Fibroblast of villous mesenchyme (primary cell): ENCODE measurements at regions not wholly inside any gene's neighbourhood (a gene's known extent, or its start where the extent isn't known, plus 50 kb on each side); places are given as distances from the start of the nearest gene placed in this dataset.

ENCODE experiments used
- DNase-seq: peaks from one replicate; pipeline ENCODE4 v3.0.0-alpha.2; 2010; ENCODE audit warnings: low read depth
- H3K4me3 ChIP-seq: 2 replicates; pipeline ENCODE4 v1.5.1; 2011; ENCODE audit warnings: low read depth, mild to moderate bottlenecking, low read length
- TF ChIP-seq, protein P1 (sequence below): IDR thresholded peaks from 2 replicates; pipeline ENCODE4 v1.5.1; 2012; ENCODE audit warnings: low read depth, mild to moderate bottlenecking, low read length; ENCODE audit not compliant: insufficient read depth

DNA sequence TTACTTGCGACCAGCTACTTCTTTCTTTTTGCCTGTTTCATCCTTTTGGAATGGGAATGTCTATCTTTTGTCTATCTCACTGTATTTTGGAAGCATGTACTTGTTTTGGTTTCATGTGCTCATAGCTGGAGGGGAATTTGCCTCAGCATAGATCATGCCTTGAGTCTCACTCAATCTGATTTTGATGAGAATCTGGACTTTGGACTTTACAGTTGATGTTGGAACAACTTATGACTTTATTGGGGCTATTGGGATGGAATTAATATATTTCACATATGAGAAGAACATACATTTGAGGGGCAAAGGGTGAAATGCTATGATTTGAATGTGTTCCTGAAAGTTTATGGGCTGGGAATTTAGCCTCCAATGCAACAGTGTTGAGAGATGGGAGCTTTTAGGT lies 206.2 kb upstream of the DDI1 start:
- H3K4me3 ChIP-seq, result no peak overlapping the region
- no peak for DNase-seq
- TF ChIP-seq, protein P1, sequence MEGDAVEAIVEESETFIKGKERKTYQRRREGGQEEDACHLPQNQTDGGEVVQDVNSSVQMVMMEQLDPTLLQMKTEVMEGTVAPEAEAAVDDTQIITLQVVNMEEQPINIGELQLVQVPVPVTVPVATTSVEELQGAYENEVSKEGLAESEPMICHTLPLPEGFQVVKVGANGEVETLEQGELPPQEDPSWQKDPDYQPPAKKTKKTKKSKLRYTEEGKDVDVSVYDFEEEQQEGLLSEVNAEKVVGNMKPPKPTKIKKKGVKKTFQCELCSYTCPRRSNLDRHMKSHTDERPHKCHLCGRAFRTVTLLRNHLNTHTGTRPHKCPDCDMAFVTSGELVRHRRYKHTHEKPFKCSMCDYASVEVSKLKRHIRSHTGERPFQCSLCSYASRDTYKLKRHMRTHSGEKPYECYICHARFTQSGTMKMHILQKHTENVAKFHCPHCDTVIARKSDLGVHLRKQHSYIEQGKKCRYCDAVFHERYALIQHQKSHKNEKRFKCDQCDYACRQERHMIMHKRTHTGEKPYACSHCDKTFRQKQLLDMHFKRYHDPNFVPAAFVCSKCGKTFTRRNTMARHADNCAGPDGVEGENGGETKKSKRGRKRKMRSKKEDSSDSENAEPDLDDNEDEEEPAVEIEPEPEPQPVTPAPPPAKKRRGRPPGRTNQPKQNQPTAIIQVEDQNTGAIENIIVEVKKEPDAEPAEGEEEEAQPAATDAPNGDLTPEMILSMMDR, result no peak

DNA sequence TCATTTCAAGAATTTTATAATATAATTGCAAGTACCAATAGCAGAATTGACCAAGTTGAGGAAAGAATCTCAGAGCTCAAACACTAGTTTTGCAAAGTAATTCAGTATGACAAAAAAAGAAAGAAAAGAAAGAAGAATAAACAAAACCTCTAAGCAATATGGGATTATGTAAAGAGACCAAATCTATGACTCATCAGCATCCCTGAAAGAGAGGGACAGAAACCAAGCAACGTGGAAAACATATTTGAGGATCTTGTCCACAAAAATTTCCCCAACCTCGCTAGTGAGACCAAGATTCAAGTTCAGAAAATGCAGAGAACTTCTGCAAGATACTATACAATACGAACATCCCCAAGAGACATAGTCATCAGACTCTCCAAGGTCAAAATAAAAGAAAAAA lies 203.7 kb upstream of the DDI1 start:
- DNase-seq, result no peak
- TF ChIP-seq, protein P1, result no peak
- H3K4me3 ChIP-seq, result no peak overlapping the region

DNA sequence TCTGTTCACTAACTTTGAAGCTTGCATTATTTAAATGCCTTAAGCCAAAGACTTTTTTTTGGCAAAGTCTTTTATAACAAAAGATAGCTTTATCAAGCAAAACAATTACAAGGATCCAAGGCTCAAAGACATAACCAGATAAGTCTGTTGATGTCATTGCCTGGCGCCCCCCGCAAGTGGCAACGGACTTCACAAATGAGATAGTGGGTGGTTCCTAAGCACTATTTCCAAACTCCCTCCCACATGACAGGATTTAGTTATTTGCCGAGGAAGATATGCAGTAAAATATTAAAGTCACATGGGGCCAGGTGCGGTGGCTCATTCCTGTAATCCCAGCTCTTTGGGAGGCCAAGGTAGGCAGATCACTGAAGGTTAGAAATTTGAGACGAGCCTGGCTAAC lies 194.2 kb upstream of the DDI1 start:
- TF ChIP-seq, protein P1, result no peak
- DNase-seq, result no peak
- H3K4me3 ChIP-seq, result no peak overlapping the region

DNA sequence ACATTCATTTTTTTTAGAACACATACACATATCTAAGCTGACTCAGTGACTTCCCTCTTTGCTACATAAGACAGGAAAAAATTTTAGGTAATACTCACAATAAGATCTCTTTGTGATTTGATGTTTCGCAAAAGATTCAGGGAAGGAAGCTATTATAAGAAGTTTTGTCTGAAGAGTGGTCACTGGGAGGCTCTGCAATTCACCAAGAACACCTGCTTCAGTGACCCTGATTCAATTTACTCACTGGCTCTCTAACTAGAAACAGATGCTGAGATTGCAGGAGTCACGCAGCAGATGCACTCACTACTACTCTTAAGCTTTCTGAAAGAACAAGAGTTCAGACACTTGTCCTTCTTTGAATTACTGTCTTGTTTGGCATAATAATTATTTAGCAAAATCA lies 193.6 kb upstream of the DDI1 start:
- TF ChIP-seq, protein P1, result no peak
- no peak overlapping the region for H3K4me3 ChIP-seq
- DNase-seq, result peak; percentile 61

DNA sequence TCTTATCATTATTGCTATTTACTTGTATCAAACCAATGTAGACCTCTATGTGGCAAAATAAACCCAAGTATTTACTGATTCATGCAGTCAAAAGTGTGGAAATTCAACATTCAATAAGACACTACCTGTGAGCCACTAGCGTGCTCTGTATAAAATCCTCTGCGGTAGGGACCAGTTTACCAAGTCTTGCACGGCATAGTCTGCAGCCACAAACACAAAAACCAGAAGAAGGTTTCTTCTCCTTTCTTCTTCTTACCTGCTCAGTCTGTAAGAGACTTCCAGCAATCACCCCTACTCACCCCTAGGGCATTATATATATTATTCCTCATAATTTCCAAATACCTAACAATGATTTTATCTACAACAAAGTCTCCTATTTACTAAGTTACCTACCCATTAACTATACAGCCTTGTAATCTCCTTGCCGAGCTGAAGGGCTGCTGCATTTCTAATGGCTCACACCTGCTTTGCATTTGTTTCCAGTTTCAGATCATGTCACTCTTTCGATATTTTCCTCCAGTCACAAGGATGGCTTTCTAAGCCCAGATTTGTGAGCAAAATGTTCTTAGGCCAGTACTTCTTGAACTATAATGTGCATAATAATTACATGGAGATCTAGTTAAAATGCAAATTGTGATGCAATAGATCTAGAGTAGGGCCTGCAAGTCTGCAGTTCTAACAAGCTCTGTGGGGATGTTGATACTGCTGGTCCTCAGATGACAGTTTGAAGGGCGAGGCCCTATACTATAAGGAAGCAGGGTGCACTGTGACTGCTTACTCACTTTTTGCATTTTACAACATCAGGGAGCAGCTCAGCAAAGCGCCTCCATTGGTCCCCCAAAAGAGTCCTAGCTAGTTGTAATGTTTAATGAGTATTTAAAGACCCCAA lies 191.9 kb upstream of the DDI1 start:
- no peak for DNase-seq
- TF ChIP-seq, protein P1, result no peak
- H3K4me3 ChIP-seq, result no peak overlapping the region

DNA sequence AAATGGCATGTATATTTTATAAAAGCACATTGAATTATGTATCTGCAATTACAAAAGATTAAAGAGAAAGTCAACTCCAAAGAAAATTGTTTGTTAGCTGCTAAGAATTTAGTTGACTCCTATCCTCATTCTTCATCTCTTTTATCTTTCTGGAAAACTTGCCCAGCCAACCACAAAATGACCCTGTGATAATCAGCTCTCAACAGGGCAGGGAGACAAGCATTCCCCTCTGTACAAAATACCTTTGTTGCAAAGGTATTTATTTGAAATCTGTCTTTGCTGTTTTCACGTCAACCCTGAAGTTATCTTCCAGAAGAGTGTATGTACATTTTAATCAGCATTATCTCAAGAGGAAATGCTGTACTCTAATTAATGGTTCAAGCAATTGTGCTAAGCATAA lies 191.1 kb upstream of the DDI1 start:
- DNase-seq, result no peak
- no peak overlapping the region for H3K4me3 ChIP-seq
- TF ChIP-seq, protein P1, result no peak
